GM23338 (cell line): ENCODE measurements at regions not wholly inside any gene's neighbourhood (a gene's known extent, or its start where the extent isn't known, plus 50 kb on each side); places are given as distances from the start of the nearest gene placed in this dataset.

Experiments used
- ATAC-seq: fragments of 200-7000 bp; cut with Tn5 transposase; 3 replicates; pipeline ENCODE4 v1.9.1; 2020
- DNase-seq: peaks from one replicate; pipeline ENCODE4 v3.0.0-alpha.2; 2015; ENCODE audit warnings: low spot score
- H2AFZ ChIP-seq: fragments of 200-600 bp; sonication (generic); 2 replicates; pipeline ENCODE4 v1.8.0; 2016; ENCODE audit warnings: antibody characterized with exemption, mild to moderate bottlenecking, moderate library complexity
- H3F3A ChIP-seq: fragments of 200-600 bp; sonication (generic); replicated peaks from 2 replicates; pipeline ENCODE4 v1.8.0; 2017; ENCODE audit warnings: antibody characterized with exemption, mixed run types, low read depth
- H3K27ac ChIP-seq: fragments of 200-600 bp; sonication (generic); 2 replicates; pipeline ENCODE4 v1.6.1; 2016; ENCODE audit warnings: low read depth
- H3K27me3 ChIP-seq: fragments of 200-600 bp; sonication (generic); 2 replicates; pipeline ENCODE4 v1.8.0; 2016; ENCODE audit warnings: mild to moderate bottlenecking, mixed run types, moderate library complexity; ENCODE audit not compliant: insufficient read depth
- H3K36me3 ChIP-seq: fragments of 200-600 bp; sonication (generic); 2 replicates; pipeline ENCODE4 v1.8.0; 2016; ENCODE audit warnings: mild to moderate bottlenecking; ENCODE audit not compliant: insufficient read depth
- H3K4me1 ChIP-seq: fragments of 200-600 bp; sonication (generic); 2 replicates; pipeline ENCODE4 v1.8.0; 2016; ENCODE audit warnings: mild to moderate bottlenecking, moderate library complexity; ENCODE audit not compliant: insufficient read depth
- H3K4me2 ChIP-seq: fragments of 200-600 bp; sonication (generic); 2 replicates; pipeline ENCODE4 v1.7.1; 2017; ENCODE audit warnings: mixed run types
- H3K4me3 ChIP-seq: fragments of 200-600 bp; sonication (generic); 2 replicates; pipeline ENCODE4 v1.6.1; 2016; ENCODE audit warnings: mixed run types
- H3K79me2 ChIP-seq: fragments of 200-600 bp; sonication (generic); replicated peaks from 2 replicates; pipeline ENCODE4 v1.8.0; 2017; ENCODE audit warnings: mild to moderate bottlenecking; ENCODE audit not compliant: insufficient read depth
- H3K9me2 ChIP-seq: fragments of 200-600 bp; sonication (generic); 2 replicates; pipeline ENCODE4 v1.8.0; 2017; ENCODE audit not compliant: insufficient read depth
- H4K20me1 ChIP-seq: fragments of 200-600 bp; sonication (generic); replicated peaks from 2 replicates; pipeline ENCODE4 v1.8.0; 2017; ENCODE audit warnings: mild to moderate bottlenecking; ENCODE audit not compliant: insufficient read depth
- H3K27ac Mint-ChIP-seq: 2 replicates; pipeline ENCODE4 v1.8.0; 2020; ENCODE audit warnings: inconsistent platforms, mild to moderate bottlenecking, moderate library complexity, mixed read lengths
- H3K27me3 Mint-ChIP-seq: 3 replicates; pipeline ENCODE4 v1.8.0; 2022; ENCODE audit warnings: low read depth, mild to moderate bottlenecking, moderate library complexity, mixed read lengths, inconsistent platforms; ENCODE audit not compliant: insufficient read depth, poor library complexity
- H3K36me3 Mint-ChIP-seq: 3 replicates; pipeline ENCODE4 v1.8.0; 2021; ENCODE audit warnings: low read depth, mild to moderate bottlenecking, inconsistent platforms, moderate library complexity, mixed read lengths
- H3K4me1 Mint-ChIP-seq: 3 replicates; pipeline ENCODE4 v1.8.0; 2020; ENCODE audit warnings: mild to moderate bottlenecking, inconsistent platforms, mixed read lengths
- H3K4me3 Mint-ChIP-seq: 3 replicates; pipeline ENCODE4 v1.8.0; 2021; ENCODE audit warnings: moderate library complexity, mild to moderate bottlenecking, inconsistent platforms, mixed read lengths
- H3K9me3 Mint-ChIP-seq: 3 replicates; pipeline ENCODE4 v1.8.0; 2020; ENCODE audit warnings: moderate library complexity, mild to moderate bottlenecking, inconsistent platforms, mixed read lengths
- CREB1 ChIP-seq: fragments of 250-450 bp; sonication (Bioruptor Pico); IDR thresholded peaks from 2 replicates; pipeline ENCODE4 v1.5.0; 2020; ENCODE audit warnings: low read depth, mild to moderate bottlenecking, moderate library complexity
- EZH2 ChIP-seq: fragments of 200-600 bp; sonication (generic); IDR thresholded peaks from one replicate; pipeline ENCODE4 v1.8.0; 2017; ENCODE audit warnings: antibody characterized with exemption, mild to moderate bottlenecking, low read depth; ENCODE audit not compliant: unreplicated experiment
- EZH2phosphoT487 ChIP-seq: fragments of 200-600 bp; sonication (generic); IDR thresholded peaks from one replicate; pipeline ENCODE4 v1.8.1; 2018; ENCODE audit warnings: antibody characterized with exemption; ENCODE audit not compliant: unreplicated experiment
- JUNB ChIP-seq: IDR thresholded peaks from one replicate; pipeline ENCODE4 v1.6.1; 2016; ENCODE audit warnings: antibody characterized with exemption; ENCODE audit not compliant: unreplicated experiment
- NANOG ChIP-seq: IDR thresholded peaks from 2 replicates; pipeline ENCODE4 v1.6.1; 2016; ENCODE audit warnings: antibody characterized with exemption, borderline replicate concordance
- POLR2AphosphoS5 ChIP-seq: IDR thresholded peaks from 2 replicates; pipeline ENCODE4 v1.6.1; 2016; ENCODE audit warnings: antibody characterized with exemption, low read depth
- STAT1 ChIP-seq: IDR thresholded peaks from one replicate; pipeline ENCODE4 v1.6.1; 2016; ENCODE audit warnings: antibody characterized with exemption; ENCODE audit not compliant: unreplicated experiment
- ZNF114 ChIP-seq: fragments of 250-450 bp; sonication (Bioruptor Pico); IDR thresholded peaks from 2 replicates; pipeline ENCODE4 v1.5.0; 2020; ENCODE audit warnings: mild to moderate bottlenecking, moderate library complexity
- ZNF331 ChIP-seq: fragments of 250-450 bp; sonication (Bioruptor Pico); IDR thresholded peaks from 2 replicates; pipeline ENCODE4 v1.5.0; 2020; ENCODE audit warnings: low read depth, mild to moderate bottlenecking, moderate library complexity
- TF ChIP-seq, protein P1 (sequence below), 2 experiments: fragments of 200-600 bp in 1 of 2; sonication (generic) in 1 of 2; conservative IDR thresholded peaks; 2 replicates each; pipeline versions ENCODE4 v1.5.1 to v1.6.1; 2016 to 2017; ENCODE audit warnings: antibody characterized with exemption in 2 of 2, low read depth in 2 of 2, mild to moderate bottlenecking in 2 of 2, moderate library complexity in 1 of 2

DNA sequence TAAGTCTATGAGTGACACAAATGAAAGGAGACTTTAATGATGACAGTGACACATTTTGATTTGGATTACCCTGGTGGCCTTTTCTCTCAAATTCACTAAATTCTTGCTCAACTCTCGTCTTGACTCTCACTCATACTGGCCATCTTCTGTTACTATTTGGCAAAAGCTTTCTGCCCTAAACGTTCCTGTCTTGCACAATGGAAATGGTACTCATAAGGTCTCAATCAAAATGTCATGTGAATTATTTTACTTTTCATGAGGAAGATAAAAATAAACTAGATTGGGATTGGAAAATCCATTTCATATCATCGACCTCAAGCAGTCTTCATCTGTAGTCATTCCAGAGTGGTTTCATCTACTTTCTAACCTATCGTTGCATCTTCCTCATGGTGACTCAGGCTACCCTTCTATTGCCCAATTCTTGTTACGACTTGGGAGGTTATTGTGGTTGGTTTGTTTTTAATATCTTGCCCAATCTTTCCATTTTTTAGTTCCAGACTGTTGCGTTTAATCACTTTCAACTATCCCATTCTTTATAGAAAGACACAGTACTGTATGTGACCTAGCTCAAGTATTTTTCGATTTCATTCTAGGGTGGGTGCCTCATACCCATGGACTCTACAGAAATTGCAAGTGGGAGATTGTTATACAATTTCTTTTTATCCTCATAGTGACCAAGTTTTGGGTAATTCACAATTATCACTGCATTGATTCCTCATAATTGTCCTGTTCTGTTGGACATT, 317.2 kb upstream of the KCNJ16 start (continued):
- TF ChIP-seq STAT1 (no peak), ZNF331 (CRISPR knock-in tag) (no peak)

DNA sequence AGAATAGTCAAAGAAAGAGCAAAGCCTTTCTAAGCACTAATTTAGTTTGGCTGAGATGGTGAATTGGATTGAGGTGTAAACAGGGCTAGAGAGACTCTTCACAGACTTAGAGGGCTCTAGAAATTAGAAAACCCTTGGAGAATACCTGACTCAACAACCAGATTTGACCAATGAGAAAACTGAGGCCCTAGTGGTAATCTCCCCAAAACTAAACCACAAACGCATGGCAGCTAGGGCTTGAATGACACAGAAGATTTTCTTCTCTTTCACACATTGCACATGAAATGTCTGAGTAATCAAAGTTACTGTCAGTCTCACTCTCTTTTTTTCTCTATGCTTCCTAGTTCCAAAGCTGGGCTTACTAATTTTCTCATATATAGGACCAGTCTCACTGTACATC, 314.5 kb upstream of the KCNJ16 start:
- no peaks in the 10 kb centered on the region for H3K36me3 Mint-ChIP-seq
- H3K79me2 ChIP-seq: no peaks in the 10 kb centered on the region
- no peaks in the 10 kb centered on the region for H3K27me3 Mint-ChIP-seq
- H3K4me3 Mint-ChIP-seq: no peak overlapping the region
- no peak overlapping the region for H3K4me3 ChIP-seq
- no peaks in the 10 kb centered on the region; the same call in 1 of the 2 replicates for H3K4me1 ChIP-seq
- TF ChIP-seq EZH2phosphoT487: no peak
- TF ChIP-seq NANOG: no peak
- TF ChIP-seq POLR2AphosphoS5: no peak
- no peak for TF ChIP-seq CREB1
- TF ChIP-seq ZNF331 (CRISPR knock-in tag): no peak
- no peaks in the 10 kb centered on the region for H3K9me3 Mint-ChIP-seq
- H3K9me2 ChIP-seq: no peaks in the 10 kb centered on the region
- H3K27ac ChIP-seq: no peak overlapping the region
- no peak overlapping the region for H2AFZ ChIP-seq
- no peak for DNase-seq
- H4K20me1 ChIP-seq: no peaks in the 10 kb centered on the region
- no peaks in the 10 kb centered on the region for H3K36me3 ChIP-seq
- H3K27ac Mint-ChIP-seq: no peak overlapping the region
- H3F3A ChIP-seq: no peaks in the 10 kb centered on the region
- peaks cover 3% of the 10 kb centered on the region; the same call in 2 of the 3 replicates for H3K4me1 Mint-ChIP-seq
- H3K27me3 ChIP-seq: no peaks in the 10 kb centered on the region
- H3K4me2 ChIP-seq: no peak overlapping the region
- no peak for ATAC-seq

DNA sequence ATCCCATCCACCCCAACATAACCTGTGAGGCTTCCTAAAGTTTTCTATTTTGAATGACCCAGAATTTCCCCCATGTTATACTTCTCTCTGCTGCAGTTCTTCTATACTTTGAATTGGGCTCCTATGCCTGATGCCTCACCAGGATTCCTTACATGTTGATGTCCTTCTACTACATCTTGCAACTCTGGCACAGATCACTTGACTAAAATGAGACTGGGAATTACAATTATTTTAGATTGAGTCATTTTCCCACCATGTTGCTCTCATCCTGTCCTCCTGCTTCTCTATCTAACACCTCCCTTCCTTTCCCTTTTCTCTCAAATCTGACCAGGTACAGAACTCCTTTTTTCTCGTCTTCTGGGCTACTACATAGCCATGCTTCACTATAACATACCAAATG, 314.0 kb upstream of the KCNJ16 start:
- H3K4me3 Mint-ChIP-seq: no peak overlapping the region
- Histone ChIP-seq H3K27me3 (no peaks in the 10 kb centered on the region), H3K9me2 (no peaks in the 10 kb centered on the region), H3K4me2 (no peak overlapping the region), H3F3A (no peaks in the 10 kb centered on the region), H3K36me3 (no peaks in the 10 kb centered on the region), H3K27ac (no peak overlapping the region), H2AFZ (no peak overlapping the region), H4K20me1 (no peaks in the 10 kb centered on the region), H3K79me2 (no peaks in the 10 kb centered on the region), H3K4me1 (no peaks in the 10 kb centered on the region; the same call in 1 of the 2 replicates), H3K4me3 (no peak overlapping the region)
- H3K27me3 Mint-ChIP-seq: no peaks in the 10 kb centered on the region
- H3K4me1 Mint-ChIP-seq: peaks cover 3% of the 10 kb centered on the region; the same call in 2 of the 3 replicates
- H3K9me3 Mint-ChIP-seq: no peaks in the 10 kb centered on the region
- TF ChIP-seq, protein P1, sequence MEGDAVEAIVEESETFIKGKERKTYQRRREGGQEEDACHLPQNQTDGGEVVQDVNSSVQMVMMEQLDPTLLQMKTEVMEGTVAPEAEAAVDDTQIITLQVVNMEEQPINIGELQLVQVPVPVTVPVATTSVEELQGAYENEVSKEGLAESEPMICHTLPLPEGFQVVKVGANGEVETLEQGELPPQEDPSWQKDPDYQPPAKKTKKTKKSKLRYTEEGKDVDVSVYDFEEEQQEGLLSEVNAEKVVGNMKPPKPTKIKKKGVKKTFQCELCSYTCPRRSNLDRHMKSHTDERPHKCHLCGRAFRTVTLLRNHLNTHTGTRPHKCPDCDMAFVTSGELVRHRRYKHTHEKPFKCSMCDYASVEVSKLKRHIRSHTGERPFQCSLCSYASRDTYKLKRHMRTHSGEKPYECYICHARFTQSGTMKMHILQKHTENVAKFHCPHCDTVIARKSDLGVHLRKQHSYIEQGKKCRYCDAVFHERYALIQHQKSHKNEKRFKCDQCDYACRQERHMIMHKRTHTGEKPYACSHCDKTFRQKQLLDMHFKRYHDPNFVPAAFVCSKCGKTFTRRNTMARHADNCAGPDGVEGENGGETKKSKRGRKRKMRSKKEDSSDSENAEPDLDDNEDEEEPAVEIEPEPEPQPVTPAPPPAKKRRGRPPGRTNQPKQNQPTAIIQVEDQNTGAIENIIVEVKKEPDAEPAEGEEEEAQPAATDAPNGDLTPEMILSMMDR (conservative IDR thresholded peaks at IDR 0.05; ENCODE audit: low read depth in 2 of 2): no peak
- no peak for TF ChIP-seq EZH2
- no peak for TF ChIP-seq POLR2AphosphoS5
- no peak for TF ChIP-seq ZNF114 (CRISPR knock-in tag)
- no peak for TF ChIP-seq ZNF331 (CRISPR knock-in tag)
- TF ChIP-seq JUNB: no peak
- no peak for TF ChIP-seq NANOG
- no peak for TF ChIP-seq EZH2phosphoT487
- ATAC-seq: no peak
- DNase-seq: no peak
- no peaks in the 10 kb centered on the region for H3K36me3 Mint-ChIP-seq
- no peak overlapping the region for H3K27ac Mint-ChIP-seq
